GM12875 (cell line): ENCODE measurements at regions not wholly inside any gene's neighbourhood (a gene's known extent, or its start where the extent isn't known, plus 50 kb on each side); places are given as distances from the start of the nearest gene placed in this dataset.
"Not testable (repeated sequence)": the region's sequence is repeated elsewhere in the genome, so short reads cannot be mapped to it uniquely, and the experiment has no call there.

Source experiments
- H3K4me3 ChIP-seq: one replicate; pipeline ENCODE4 v1.5.1; 2011; ENCODE audit warnings: low read depth, low read length, control low read depth
- CTCF ChIP-seq: IDR thresholded peaks from 2 replicates; pipeline ENCODE4 v1.5.1; 2011; ENCODE audit warnings: low read depth, mild to moderate bottlenecking, control low read depth, inconsistent platforms, low read length, moderate library complexity, borderline replicate concordance; ENCODE audit not compliant: insufficient read depth

- TF ChIP-seq CTCF = no peak
- H3K4me3 ChIP-seq = no peak overlapping the region
These were observed 170.0 kb upstream of the IGFBP3 start for GRCh38 chr7:46091071-46091470.

GRCh38 chr7:46089281-46089680 lies 168.2 kb upstream of the IGFBP3 start:
- no peak for TF ChIP-seq CTCF
- no peak overlapping the region for H3K4me3 ChIP-seq

- not testable (repeated sequence) for H3K4me3 ChIP-seq
These were observed 167.4 kb upstream of the IGFBP3 start for GRCh38 chr7:46088486-46088885.

GRCh38 chr7:46080595-46081159 lies 159.6 kb upstream of the IGFBP3 start:
- TF ChIP-seq CTCF = no peak

GRCh38 chr7:46079421-46079820 lies 158.3 kb upstream of the IGFBP3 start:
- no peak for TF ChIP-seq CTCF
- no peak overlapping the region for H3K4me3 ChIP-seq

More at GRCh38 chr7:46080595-46081159, 159.6 kb upstream of the IGFBP3 start:
- no peak overlapping the region for H3K4me3 ChIP-seq

GRCh38 chr7:46076527-46076926 lies 155.5 kb upstream of the IGFBP3 start:
- TF ChIP-seq CTCF = no peak
- H3K4me3 ChIP-seq = no peak overlapping the region

- H3K4me3 ChIP-seq = no peak overlapping the region
- no peak for TF ChIP-seq CTCF
These were observed 151.7 kb upstream of the IGFBP3 start for GRCh38 chr7:46072722-46073121.

- TF ChIP-seq CTCF = no peak
- no peak overlapping the region for H3K4me3 ChIP-seq
These were observed 150.5 kb upstream of the IGFBP3 start for GRCh38 chr7:46071601-46072000.
